H1 (cell line): ENCODE measurements at regions not wholly inside any gene's neighbourhood (a gene's known extent, or its start where the extent isn't known, plus 50 kb on each side); places are given as distances from the start of the nearest gene placed in this dataset.

Source experiments
- GABPA ChIP-seq: IDR thresholded peaks from 2 replicates; pipeline ENCODE4 v1.6.1; 2011; ENCODE audit warnings: mild to moderate bottlenecking, low read length, moderate library complexity, borderline replicate concordance; ENCODE audit not compliant: insufficient read depth
- JUND ChIP-seq: IDR thresholded peaks from 2 replicates; pipeline ENCODE4 v1.6.1; 2011; ENCODE audit warnings: mild to moderate bottlenecking, improper control_type of control experiment, low read length
- NRF1 ChIP-seq: IDR thresholded peaks from 2 replicates; pipeline ENCODE4 v1.6.1; 2011; ENCODE audit warnings: mild to moderate bottlenecking, low read depth, low read length, improper control_type of control experiment
- RFX5 ChIP-seq: IDR thresholded peaks from 2 replicates; pipeline ENCODE4 v1.6.1; 2011; ENCODE audit warnings: low read depth, low read length, improper control_type of control experiment, borderline replicate concordance
- SAP30 ChIP-seq: fragments of 300-600 bp; sonication (generic); IDR thresholded peaks from 2 replicates; pipeline ENCODE4 v1.7.1; 2012; ENCODE audit warnings: low read length, moderate library complexity, mild to moderate bottlenecking, inconsistent platforms; ENCODE audit not compliant: insufficient read depth, insufficient replicate concordance
- TBP ChIP-seq: IDR thresholded peaks from 2 replicates; pipeline ENCODE4 v1.6.1; 2011; ENCODE audit warnings: low read depth, low read length, improper control_type of control experiment
- TF ChIP-seq, protein P1 (sequence below): fragments of 300-600 bp; sonication (generic); IDR thresholded peaks from 2 replicates; pipeline ENCODE4 v1.7.1; 2012; ENCODE audit warnings: low read length, moderate library complexity, mild to moderate bottlenecking, inconsistent platforms; ENCODE audit not compliant: insufficient replicate concordance
- TF ChIP-seq, protein P2 (sequence below): IDR thresholded peaks from 2 replicates; pipeline ENCODE4 v1.6.1; 2012; ENCODE audit warnings: inconsistent platforms

DNA sequence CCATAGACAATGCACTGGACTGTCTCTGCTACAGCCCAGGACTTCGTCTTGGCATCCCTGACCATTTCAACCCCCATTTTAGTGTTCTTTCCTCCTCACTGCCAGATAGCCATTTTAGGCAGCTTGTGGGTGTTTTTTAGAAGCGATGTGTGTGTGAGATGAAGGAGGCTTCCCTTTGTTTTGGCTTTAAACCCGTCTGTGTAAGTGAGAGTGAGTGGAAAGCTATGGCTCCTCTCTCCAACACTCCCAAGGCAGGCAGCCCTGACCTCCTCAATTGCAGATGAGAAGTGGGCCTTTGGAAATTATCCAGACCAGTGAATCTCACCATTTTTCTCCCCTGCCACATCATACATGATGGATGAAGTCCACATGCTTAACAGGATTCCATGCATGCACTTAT lies 70.3 kb upstream of the PGBD5 start (continued):
- TF ChIP-seq TBP (no peak), RFX5 (no peak), GABPA (no peak), SAP30 (no peak), NRF1 (no peak), JUND (no peak)
- TF ChIP-seq, protein P1, sequence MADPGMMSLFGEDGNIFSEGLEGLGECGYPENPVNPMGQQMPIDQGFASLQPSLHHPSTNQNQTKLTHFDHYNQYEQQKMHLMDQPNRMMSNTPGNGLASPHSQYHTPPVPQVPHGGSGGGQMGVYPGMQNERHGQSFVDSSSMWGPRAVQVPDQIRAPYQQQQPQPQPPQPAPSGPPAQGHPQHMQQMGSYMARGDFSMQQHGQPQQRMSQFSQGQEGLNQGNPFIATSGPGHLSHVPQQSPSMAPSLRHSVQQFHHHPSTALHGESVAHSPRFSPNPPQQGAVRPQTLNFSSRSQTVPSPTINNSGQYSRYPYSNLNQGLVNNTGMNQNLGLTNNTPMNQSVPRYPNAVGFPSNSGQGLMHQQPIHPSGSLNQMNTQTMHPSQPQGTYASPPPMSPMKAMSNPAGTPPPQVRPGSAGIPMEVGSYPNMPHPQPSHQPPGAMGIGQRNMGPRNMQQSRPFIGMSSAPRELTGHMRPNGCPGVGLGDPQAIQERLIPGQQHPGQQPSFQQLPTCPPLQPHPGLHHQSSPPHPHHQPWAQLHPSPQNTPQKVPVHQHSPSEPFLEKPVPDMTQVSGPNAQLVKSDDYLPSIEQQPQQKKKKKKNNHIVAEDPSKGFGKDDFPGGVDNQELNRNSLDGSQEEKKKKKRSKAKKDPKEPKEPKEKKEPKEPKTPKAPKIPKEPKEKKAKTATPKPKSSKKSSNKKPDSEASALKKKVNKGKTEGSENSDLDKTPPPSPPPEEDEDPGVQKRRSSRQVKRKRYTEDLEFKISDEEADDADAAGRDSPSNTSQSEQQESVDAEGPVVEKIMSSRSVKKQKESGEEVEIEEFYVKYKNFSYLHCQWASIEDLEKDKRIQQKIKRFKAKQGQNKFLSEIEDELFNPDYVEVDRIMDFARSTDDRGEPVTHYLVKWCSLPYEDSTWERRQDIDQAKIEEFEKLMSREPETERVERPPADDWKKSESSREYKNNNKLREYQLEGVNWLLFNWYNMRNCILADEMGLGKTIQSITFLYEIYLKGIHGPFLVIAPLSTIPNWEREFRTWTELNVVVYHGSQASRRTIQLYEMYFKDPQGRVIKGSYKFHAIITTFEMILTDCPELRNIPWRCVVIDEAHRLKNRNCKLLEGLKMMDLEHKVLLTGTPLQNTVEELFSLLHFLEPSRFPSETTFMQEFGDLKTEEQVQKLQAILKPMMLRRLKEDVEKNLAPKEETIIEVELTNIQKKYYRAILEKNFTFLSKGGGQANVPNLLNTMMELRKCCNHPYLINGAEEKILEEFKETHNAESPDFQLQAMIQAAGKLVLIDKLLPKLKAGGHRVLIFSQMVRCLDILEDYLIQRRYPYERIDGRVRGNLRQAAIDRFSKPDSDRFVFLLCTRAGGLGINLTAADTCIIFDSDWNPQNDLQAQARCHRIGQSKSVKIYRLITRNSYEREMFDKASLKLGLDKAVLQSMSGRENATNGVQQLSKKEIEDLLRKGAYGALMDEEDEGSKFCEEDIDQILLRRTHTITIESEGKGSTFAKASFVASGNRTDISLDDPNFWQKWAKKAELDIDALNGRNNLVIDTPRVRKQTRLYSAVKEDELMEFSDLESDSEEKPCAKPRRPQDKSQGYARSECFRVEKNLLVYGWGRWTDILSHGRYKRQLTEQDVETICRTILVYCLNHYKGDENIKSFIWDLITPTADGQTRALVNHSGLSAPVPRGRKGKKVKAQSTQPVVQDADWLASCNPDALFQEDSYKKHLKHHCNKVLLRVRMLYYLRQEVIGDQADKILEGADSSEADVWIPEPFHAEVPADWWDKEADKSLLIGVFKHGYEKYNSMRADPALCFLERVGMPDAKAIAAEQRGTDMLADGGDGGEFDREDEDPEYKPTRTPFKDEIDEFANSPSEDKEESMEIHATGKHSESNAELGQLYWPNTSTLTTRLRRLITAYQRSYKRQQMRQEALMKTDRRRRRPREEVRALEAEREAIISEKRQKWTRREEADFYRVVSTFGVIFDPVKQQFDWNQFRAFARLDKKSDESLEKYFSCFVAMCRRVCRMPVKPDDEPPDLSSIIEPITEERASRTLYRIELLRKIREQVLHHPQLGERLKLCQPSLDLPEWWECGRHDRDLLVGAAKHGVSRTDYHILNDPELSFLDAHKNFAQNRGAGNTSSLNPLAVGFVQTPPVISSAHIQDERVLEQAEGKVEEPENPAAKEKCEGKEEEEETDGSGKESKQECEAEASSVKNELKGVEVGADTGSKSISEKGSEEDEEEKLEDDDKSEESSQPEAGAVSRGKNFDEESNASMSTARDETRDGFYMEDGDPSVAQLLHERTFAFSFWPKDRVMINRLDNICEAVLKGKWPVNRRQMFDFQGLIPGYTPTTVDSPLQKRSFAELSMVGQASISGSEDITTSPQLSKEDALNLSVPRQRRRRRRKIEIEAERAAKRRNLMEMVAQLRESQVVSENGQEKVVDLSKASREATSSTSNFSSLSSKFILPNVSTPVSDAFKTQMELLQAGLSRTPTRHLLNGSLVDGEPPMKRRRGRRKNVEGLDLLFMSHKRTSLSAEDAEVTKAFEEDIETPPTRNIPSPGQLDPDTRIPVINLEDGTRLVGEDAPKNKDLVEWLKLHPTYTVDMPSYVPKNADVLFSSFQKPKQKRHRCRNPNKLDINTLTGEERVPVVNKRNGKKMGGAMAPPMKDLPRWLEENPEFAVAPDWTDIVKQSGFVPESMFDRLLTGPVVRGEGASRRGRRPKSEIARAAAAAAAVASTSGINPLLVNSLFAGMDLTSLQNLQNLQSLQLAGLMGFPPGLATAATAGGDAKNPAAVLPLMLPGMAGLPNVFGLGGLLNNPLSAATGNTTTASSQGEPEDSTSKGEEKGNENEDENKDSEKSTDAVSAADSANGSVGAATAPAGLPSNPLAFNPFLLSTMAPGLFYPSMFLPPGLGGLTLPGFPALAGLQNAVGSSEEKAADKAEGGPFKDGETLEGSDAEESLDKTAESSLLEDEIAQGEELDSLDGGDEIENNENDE, result no peak
- TF ChIP-seq, protein P2, sequence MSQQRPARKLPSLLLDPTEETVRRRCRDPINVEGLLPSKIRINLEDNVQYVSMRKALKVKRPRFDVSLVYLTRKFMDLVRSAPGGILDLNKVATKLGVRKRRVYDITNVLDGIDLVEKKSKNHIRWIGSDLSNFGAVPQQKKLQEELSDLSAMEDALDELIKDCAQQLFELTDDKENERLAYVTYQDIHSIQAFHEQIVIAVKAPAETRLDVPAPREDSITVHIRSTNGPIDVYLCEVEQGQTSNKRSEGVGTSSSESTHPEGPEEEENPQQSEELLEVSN, result no peak
